H1 (cell line): ENCODE measurements at regions not wholly inside any gene's neighbourhood (a gene's known extent, or its start where the extent isn't known, plus 50 kb on each side); places are given as distances from the start of the nearest gene placed in this dataset.

Experiments
- EZH2 ChIP-seq: fragments of 200-600 bp; sonication (generic); IDR thresholded peaks from 2 replicates; pipeline ENCODE4 v1.7.1; 2012; ENCODE audit warnings: low read depth, mild to moderate bottlenecking, moderate library complexity, low read length, inconsistent platforms; ENCODE audit not compliant: severe bottlenecking
- KDM4A ChIP-seq: IDR thresholded peaks from one replicate; pipeline ENCODE4 v1.7.1; 2012; ENCODE audit warnings: low read depth, mild to moderate bottlenecking, moderate library complexity, low read length, inconsistent platforms; ENCODE audit not compliant: severe bottlenecking
- POLR2A ChIP-seq, 2 experiments: IDR thresholded peaks; 1 replicate in 1 of 2; 2 replicates in 1 of 2; pipeline ENCODE4 v1.6.1; 2011; ENCODE audit warnings: low read depth in 2 of 2, low read length in 2 of 2, mild to moderate bottlenecking in 2 of 2; ENCODE audit errors: control extremely low read depth in 1 of 2
- TAF1 ChIP-seq: IDR thresholded peaks from 2 replicates; pipeline ENCODE4 v1.6.1; 2011; ENCODE audit warnings: mild to moderate bottlenecking, low read depth, low read length

- TF ChIP-seq TAF1 (no peak), KDM4A (no peak), EZH2 (no peak), POLR2A (IDR thresholded peaks at IDR 0.05; ENCODE audit: control extremely low read depth in 1 of 2, low read depth in 2 of 2, low read length in 2 of 2) (no peak)
Observed at GRCh38 chr4:151865744-151866591, 105.2 kb upstream of the GATB start.
